HG03571 (cell line): ENCODE measurements at regions not wholly inside any gene's neighbourhood (a gene's known extent, or its start where the extent isn't known, plus 50 kb on each side); places are given as distances from the start of the nearest gene placed in this dataset.

Experiments
- ATAC-seq: cut with Tn5 transposase; IDR thresholded peaks from one replicate; pipeline ENCODE4 v1.9.1; 2021; ENCODE audit not compliant: unreplicated experiment

- no peak for ATAC-seq
Measured at GRCh38 chr12:25712169-25712568, 159.1 kb upstream of the LMNTD1 start.

- peak; percentile 99 for ATAC-seq
Measured at GRCh38 chr12:25713264-25713663, 160.2 kb upstream of the LMNTD1 start.

- no peak for ATAC-seq
Measured at GRCh38 chr12:25714198-25714984, 161.3 kb upstream of the LMNTD1 start.

- no peak for ATAC-seq
Measured at GRCh38 chr12:25715102-25715501, 162.0 kb upstream of the LMNTD1 start.

GRCh38 chr12:25716842-25717241, 163.8 kb upstream of the LMNTD1 start:
- ATAC-seq = no peak

GRCh38 chr12:25717552-25717951, 164.5 kb upstream of the LMNTD1 start:
- ATAC-seq = no peak

- ATAC-seq = no peak
Measured at GRCh38 chr12:25718081-25718731, 165.1 kb upstream of the LMNTD1 start.

- no peak for ATAC-seq
Measured at GRCh38 chr12:25719505-25719904, 166.4 kb upstream of the LMNTD1 start.

- ATAC-seq = no peak
Measured at GRCh38 chr12:25723336-25723735, 170.3 kb upstream of the LMNTD1 start.

- ATAC-seq = no peak
Measured at GRCh38 chr12:25723921-25724491, 170.9 kb upstream of the LMNTD1 start.

GRCh38 chr12:25725470-25725869, 172.4 kb upstream of the LMNTD1 start:
- ATAC-seq = no peak

GRCh38 chr12:25725931-25726330, 172.8 kb upstream of the LMNTD1 start:
- no peak for ATAC-seq

GRCh38 chr12:25728056-25728595, 175.0 kb upstream of the LMNTD1 start:
- no peak for ATAC-seq

- no peak for ATAC-seq
Measured at GRCh38 chr12:25730489-25731349, 177.6 kb upstream of the LMNTD1 start.

GRCh38 chr12:25733541-25733940, 180.5 kb upstream of the LMNTD1 start:
- no peak for ATAC-seq

- ATAC-seq = no peak
Measured at GRCh38 chr12:25734529-25735180, 181.6 kb upstream of the LMNTD1 start.

GRCh38 chr12:25740617-25741016, 187.5 kb upstream of the LMNTD1 start:
- no peak for ATAC-seq

GRCh38 chr12:25741917-25742316, 188.8 kb upstream of the LMNTD1 start:
- no peak for ATAC-seq

- no peak for ATAC-seq
Measured at GRCh38 chr12:25743679-25744215, 190.7 kb upstream of the LMNTD1 start.

GRCh38 chr12:25744313-25744712, 191.2 kb upstream of the LMNTD1 start:
- ATAC-seq = no peak
